Esophagus squamous epithelium (tissue), 5 donors: ENCODE measurements at regions not wholly inside any gene's neighbourhood (a gene's known extent, or its start where the extent isn't known, plus 50 kb on each side); places are given as distances from the start of the nearest gene placed in this dataset.
A peak's percentile ranks its signal among the peaks of the same experiment; 100 is the strongest.

Experiments
- DNase-seq: peaks from one replicate; lab custom pipeline; 2025; lab: John Stamatoyannopoulos, UW
- H3K27ac ChIP-seq, 4 donors: fragments of 200-600 bp; sonication (generic); one replicate each; pipeline ENCODE4 v1.5.1; 2016 to 2019; ENCODE audit warnings: mild to moderate bottlenecking in 1 of 4
- H3K27me3 ChIP-seq, 4 donors: fragments of 200-600 bp; sonication (generic); 1 replicate in 3 of 4; 2 replicates in 1 of 4; pipeline versions ENCODE4 v1.5.1 to v1.6.0; 2017 to 2021; ENCODE audit warnings: antibody characterized with exemption in 1 of 4
- H3K36me3 ChIP-seq, 3 donors: fragments of 200-600 bp; sonication (generic); one replicate each; pipeline ENCODE4 v1.5.1; 2016 to 2019
- H3K4me1 ChIP-seq, 3 donors: fragments of 200-600 bp; sonication (generic); one replicate each; pipeline ENCODE4 v1.5.1; 2017 to 2019
- H3K4me3 ChIP-seq, 4 donors: fragments of 200-600 bp; sonication (generic); 1 replicate in 3 of 4; 2 replicates in 1 of 4; pipeline ENCODE4 v1.5.1; 2016 to 2019; ENCODE audit warnings: mild to moderate bottlenecking in 2 of 4, moderate library complexity in 1 of 4
- H3K9me3 ChIP-seq, 3 donors: fragments of 200-600 bp; sonication (generic); one replicate each; pipeline ENCODE4 v1.5.1; 2016 to 2019
- CTCF ChIP-seq, 6 experiments: fragments of 450-650 bp in 4 of 6; fragments of 200-600 bp in 2 of 6; sonication (generic) in 2 of 6; IDR thresholded peaks; one replicate each; pipeline ENCODE4 v1.5.1; 2016 to 2019; ENCODE audit warnings: antibody characterized with exemption in 6 of 6, mild to moderate bottlenecking in 4 of 6, moderate library complexity in 4 of 6
- POLR2A ChIP-seq, 4 donors: fragments of 450-650 bp; IDR thresholded peaks; one replicate each; pipeline ENCODE4 v1.6.1; 2017; ENCODE audit warnings: antibody characterized with exemption in 4 of 4, mild to moderate bottlenecking in 4 of 4, moderate library complexity in 3 of 4
- WGBS, 2 donors: methylation state at CpG; one replicate each; pipeline ENCODE4 v1.1.5; 2018; 5-methylcytosine and 5-hydroxymethylcytosine counted together
- intact Hi-C: fragments of 100-400 bp; cut with DNase I; formaldehyde crosslinking; loops from one replicate; pipeline ENCODE4 v1.15.0; 2022
- donor health status: DM: yes; HTN: yes; CAD: no.

DNA sequence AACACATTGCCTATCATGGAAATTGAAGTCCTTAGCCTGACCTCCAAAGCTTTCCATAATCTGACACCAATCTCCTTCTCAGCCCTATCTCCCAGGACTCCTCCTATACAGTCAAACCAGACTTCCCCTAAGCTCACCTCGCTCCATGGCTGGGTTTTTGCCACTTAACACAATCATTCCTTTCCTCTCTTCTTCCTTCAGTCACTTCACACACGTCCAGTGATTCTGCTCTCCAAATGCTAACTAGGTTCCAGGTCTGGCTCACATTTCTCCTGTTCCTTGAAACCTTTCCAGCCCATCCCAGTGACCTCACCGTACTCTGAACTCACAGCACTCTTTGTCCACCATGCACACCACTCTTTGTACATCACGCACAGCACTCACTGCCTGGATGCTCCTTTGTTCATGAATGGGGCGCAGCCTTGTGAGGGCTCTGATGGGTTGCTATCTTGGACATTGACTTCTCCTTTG is 98.4 kb downstream of the GLUL start:
- 82 to 83% methylated on average over 5 of the region's 5 CpGs for WGBS, 2 donors
- Histone ChIP-seq H3K27ac (no peak overlapping the region), H3K27me3 (no peaks in the 10 kb centered on the region), H3K9me3 (no peaks in the 10 kb centered on the region), H3K4me3 (no peak overlapping the region), H3K36me3 (no peaks in the 10 kb centered on the region), H3K4me1 (peaks cover 5 to 34% (median 15%) of the 10 kb centered on the region in 3 donors)
- TF ChIP-seq POLR2A (IDR thresholded peaks at IDR 0.05) (no peak), CTCF (IDR thresholded peaks at IDR 0.05) (no peak)
- no peak for DNase-seq
- intact Hi-C loops: loop anchor here (10.0 kb wide), 1 partner anchor 148 kb away; no protein-coding TSS in a partner anchor

DNA sequence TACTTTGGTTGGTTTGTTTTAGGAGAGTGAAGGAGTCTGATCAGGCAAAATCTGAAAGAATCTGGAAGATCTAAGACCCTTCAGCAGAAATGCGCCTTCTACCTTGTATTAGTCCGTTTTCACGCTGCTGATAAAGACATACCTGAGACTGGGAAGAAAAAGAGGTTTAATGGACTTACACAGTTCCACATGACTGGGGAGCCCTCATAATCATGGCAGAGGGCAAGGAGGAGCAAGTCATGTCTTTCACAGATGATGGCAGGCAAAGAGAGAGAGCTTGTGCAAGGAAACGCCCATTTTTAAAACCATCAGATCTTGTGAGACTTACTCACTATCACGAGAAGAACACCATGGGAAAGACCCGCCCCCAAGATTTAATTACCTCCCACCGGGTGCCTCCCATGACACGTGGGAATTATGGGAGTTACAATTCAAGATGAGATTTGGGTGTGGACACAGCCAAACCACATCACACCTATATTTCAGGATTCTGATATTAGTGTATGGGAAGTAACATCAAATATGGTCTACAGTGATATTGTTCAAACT is 99.3 kb downstream of the GLUL start:
- Histone ChIP-seq H3K27ac (no peak overlapping the region), H3K36me3 (no peaks in the 10 kb centered on the region), H3K9me3 (no peaks in the 10 kb centered on the region), H3K4me3 (no peak overlapping the region), H3K27me3 (no peaks in the 10 kb centered on the region), H3K4me1 (peaks cover 5 to 27% (median 15%) of the 10 kb centered on the region in 3 donors)
- DNase-seq: no peak
- TF ChIP-seq CTCF (IDR thresholded peaks at IDR 0.05): no peak
- TF ChIP-seq POLR2A (IDR thresholded peaks at IDR 0.05): no peak
- 84% methylated on average over 7 to 8 of the region's 8 CpGs for WGBS, 2 donors
- intact Hi-C loops: loop anchor here (10.0 kb wide), 1 partner anchor 147 kb away; no protein-coding TSS in a partner anchor

GRCh38 chr1:182291584-182292192 is 99.9 kb downstream of the GLUL start:
- Histone ChIP-seq H3K27me3 (no peaks in the 10 kb centered on the region), H3K36me3 (no peaks in the 10 kb centered on the region), H3K27ac (peak overlapping the region in 3 of 4 donors; percentile 33 to 80 (median 78)), H3K4me1 (peaks cover 5 to 25% (median 15%) of the 10 kb centered on the region in 3 donors), H3K9me3 (no peaks in the 10 kb centered on the region), H3K4me3 (no peak overlapping the region)
- 81 to 84% methylated on average over 3 of the region's 3 CpGs for WGBS, 2 donors
- no peak for DNase-seq
- no peak for TF ChIP-seq POLR2A (IDR thresholded peaks at IDR 0.05)
- TF ChIP-seq CTCF (IDR thresholded peaks at IDR 0.05): no peak
- intact Hi-C loops: loop anchor here (10.0 kb wide), 1 partner anchor 147 kb away; no protein-coding TSS in a partner anchor

GRCh38 chr1:182288749-182289604 is 102.6 kb downstream of the GLUL start:
- Histone ChIP-seq H3K27me3 (no peaks in the 10 kb centered on the region), H3K27ac (peak overlapping the region; percentile 13 to 80 (median 78)), H3K9me3 (no peaks in the 10 kb centered on the region), H3K36me3 (no peaks in the 10 kb centered on the region), H3K4me1 (peaks cover 5 to 25% (median 15%) of the 10 kb centered on the region in 3 donors), H3K4me3 (no peak overlapping the region)
- no peak for TF ChIP-seq POLR2A (IDR thresholded peaks at IDR 0.05)
- TF ChIP-seq CTCF (IDR thresholded peaks at IDR 0.05): no peak
- WGBS, 2 donors: 93 to 95% methylated on average over 4 of the region's 4 CpGs
- no peak for DNase-seq
- intact Hi-C loops: no loop called here
